Suprapubic skin (tissue), 4 donors: ENCODE measurements at regions not wholly inside any gene's neighbourhood (a gene's known extent, or its start where the extent isn't known, plus 50 kb on each side); places are given as distances from the start of the nearest gene placed in this dataset.
A peak's percentile ranks its signal among the peaks of the same experiment; 100 is the strongest.

Experiments
- DNase-seq, 2 donors: peaks; one replicate each; pipeline ENCODE4 v3.0.0-alpha.2; 2019; ENCODE audit warnings: low spot score in 2 of 2
- H3K27ac ChIP-seq: fragments of 200-600 bp; sonication (generic); one replicate; pipeline ENCODE4 v1.5.1; 2019
- H3K27me3 ChIP-seq: fragments of 200-600 bp; sonication (generic); one replicate; pipeline ENCODE4 v1.5.1; 2019
- H3K36me3 ChIP-seq: fragments of 200-600 bp; sonication (generic); one replicate; pipeline ENCODE4 v1.5.1; 2019
- H3K4me1 ChIP-seq: fragments of 200-600 bp; sonication (generic); one replicate; pipeline ENCODE4 v1.5.1; 2019
- H3K4me3 ChIP-seq: fragments of 200-600 bp; sonication (generic); one replicate; pipeline ENCODE4 v1.5.1; 2019; ENCODE audit warnings: mild to moderate bottlenecking
- H3K9me3 ChIP-seq: fragments of 200-600 bp; sonication (generic); one replicate; pipeline ENCODE4 v1.5.1; 2019
- EP300 ChIP-seq: sonication (generic); formaldehyde crosslinking; IDR thresholded peaks from one replicate; pipeline ENCODE4 v1.6.1; 2017; ENCODE audit warnings: antibody characterized with exemption
- POLR2A ChIP-seq, 2 donors: fragments of 450-650 bp; IDR thresholded peaks; one replicate each; pipeline ENCODE4 v1.6.1; 2017; ENCODE audit warnings: antibody characterized with exemption in 2 of 2, mild to moderate bottlenecking in 2 of 2, moderate library complexity in 2 of 2
- POLR2AphosphoS5 ChIP-seq, 3 donors: sonication (generic); formaldehyde crosslinking; IDR thresholded peaks; one replicate each; pipeline ENCODE4 v1.6.1; 2017; ENCODE audit warnings: antibody characterized with exemption in 3 of 3
- WGBS: methylation state at CpG from one replicate; pipeline ENCODE4 v1.1.5; 2018; 5-methylcytosine and 5-hydroxymethylcytosine counted together
- TF ChIP-seq, protein P1 (sequence below), 2 donors: fragments of 200-600 bp in 1 of 2; fragments of 450-650 bp in 1 of 2; sonication (generic) in 1 of 2; IDR thresholded peaks; one replicate each; pipeline ENCODE4 v1.5.1; 2016 to 2019; ENCODE audit warnings: antibody characterized with exemption in 2 of 2, mild to moderate bottlenecking in 1 of 2, moderate library complexity in 1 of 2

DNA sequence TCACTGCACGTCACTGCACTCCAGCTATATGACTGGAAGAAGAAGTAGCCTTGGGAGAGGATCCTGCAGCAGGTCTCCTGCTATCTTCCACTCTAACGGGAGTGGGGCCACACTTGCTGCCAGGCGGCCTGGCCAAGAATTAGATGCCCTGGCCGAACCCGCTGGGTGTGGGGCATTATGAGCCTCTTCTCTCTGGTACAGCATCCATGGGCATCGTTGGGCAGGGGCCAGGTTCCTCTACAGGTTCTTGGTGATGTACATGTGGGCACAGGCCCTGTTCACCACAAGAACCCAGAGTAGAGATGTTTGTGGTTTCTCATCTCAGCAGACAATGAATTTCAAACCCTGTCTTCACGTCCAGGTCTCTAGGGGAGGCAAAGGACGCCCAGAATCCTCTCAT is 370.5 kb downstream of the NPHP4 start:
- DNase-seq = peak in 1 of 2 donors; percentile 77
- H3K4me3 ChIP-seq = no peak overlapping the region
- H3K9me3 ChIP-seq = no peaks in the 10 kb centered on the region
- peaks cover 18% of the 10 kb centered on the region for H3K27me3 ChIP-seq
- 71% methylated on average over 8 of the region's 8 CpGs for WGBS
- no peak overlapping the region for H3K27ac ChIP-seq
- H3K4me1 ChIP-seq = peaks cover 7% of the 10 kb centered on the region
- TF ChIP-seq EP300 (no peak), POLR2AphosphoS5 (IDR thresholded peaks at IDR 0.05) (no peak), POLR2A (IDR thresholded peaks at IDR 0.05) (no peak)
- TF ChIP-seq, protein P1, sequence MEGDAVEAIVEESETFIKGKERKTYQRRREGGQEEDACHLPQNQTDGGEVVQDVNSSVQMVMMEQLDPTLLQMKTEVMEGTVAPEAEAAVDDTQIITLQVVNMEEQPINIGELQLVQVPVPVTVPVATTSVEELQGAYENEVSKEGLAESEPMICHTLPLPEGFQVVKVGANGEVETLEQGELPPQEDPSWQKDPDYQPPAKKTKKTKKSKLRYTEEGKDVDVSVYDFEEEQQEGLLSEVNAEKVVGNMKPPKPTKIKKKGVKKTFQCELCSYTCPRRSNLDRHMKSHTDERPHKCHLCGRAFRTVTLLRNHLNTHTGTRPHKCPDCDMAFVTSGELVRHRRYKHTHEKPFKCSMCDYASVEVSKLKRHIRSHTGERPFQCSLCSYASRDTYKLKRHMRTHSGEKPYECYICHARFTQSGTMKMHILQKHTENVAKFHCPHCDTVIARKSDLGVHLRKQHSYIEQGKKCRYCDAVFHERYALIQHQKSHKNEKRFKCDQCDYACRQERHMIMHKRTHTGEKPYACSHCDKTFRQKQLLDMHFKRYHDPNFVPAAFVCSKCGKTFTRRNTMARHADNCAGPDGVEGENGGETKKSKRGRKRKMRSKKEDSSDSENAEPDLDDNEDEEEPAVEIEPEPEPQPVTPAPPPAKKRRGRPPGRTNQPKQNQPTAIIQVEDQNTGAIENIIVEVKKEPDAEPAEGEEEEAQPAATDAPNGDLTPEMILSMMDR (IDR thresholded peaks at IDR 0.05) = no peak
- no peaks in the 10 kb centered on the region for H3K36me3 ChIP-seq

DNA sequence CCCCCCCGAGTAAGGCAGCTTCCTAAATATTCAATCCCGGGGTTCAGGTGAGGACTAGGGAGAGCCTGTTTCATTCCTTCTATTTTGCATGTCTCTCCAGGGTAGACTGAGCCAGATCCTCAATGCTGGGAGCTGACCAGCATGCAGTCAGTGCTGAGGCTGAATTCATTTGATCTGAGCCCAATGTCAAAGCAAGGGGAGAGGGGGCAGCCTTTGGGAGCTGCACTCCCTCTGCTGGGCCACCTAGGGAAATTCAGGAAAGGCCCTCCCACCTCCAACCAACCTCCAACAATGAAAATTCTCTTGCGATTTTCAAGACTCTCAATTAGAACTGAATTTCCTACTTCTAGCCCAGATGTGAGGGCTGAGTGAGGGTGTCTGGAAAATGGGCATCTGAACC is 371.2 kb downstream of the NPHP4 start:
- Histone ChIP-seq H3K27ac (no peak overlapping the region), H3K27me3 (peaks cover 24% of the 10 kb centered on the region), H3K36me3 (no peaks in the 10 kb centered on the region), H3K9me3 (no peaks in the 10 kb centered on the region), H3K4me3 (no peak overlapping the region), H3K4me1 (peaks cover 7% of the 10 kb centered on the region)
- TF ChIP-seq, protein P1 (IDR thresholded peaks at IDR 0.05) = peak in 1 of 2 donors; percentile 49
- TF ChIP-seq EP300 = no peak
- 11% methylated on average over 3 of the region's 3 CpGs for WGBS
- DNase-seq = peak in 1 of 2 donors; percentile 38

DNA sequence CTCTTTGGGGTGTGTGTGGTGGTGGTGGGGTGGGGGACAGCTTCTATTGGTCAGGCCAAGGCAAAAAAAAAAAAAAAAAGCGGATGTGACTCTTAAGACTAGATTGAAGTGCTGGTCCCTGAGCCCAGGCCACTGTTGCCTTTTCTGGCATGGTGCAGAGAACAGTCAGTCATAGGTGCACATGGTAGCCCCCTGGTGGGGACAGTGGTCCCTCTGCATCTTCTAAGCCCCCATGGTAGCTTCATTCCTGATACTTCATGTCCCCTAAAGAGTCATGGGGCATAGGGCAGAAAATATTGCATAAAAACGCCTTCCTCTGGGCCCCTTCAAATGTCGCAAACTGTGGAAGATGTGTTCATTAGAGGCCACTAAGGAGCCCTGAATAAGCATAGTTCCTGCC is 371.8 kb downstream of the NPHP4 start:
- Histone ChIP-seq H3K27me3 (peaks cover 29% of the 10 kb centered on the region), H3K4me1 (peaks cover 7% of the 10 kb centered on the region), H3K27ac (no peak overlapping the region), H3K4me3 (no peak overlapping the region), H3K36me3 (no peaks in the 10 kb centered on the region), H3K9me3 (no peaks in the 10 kb centered on the region)
- TF ChIP-seq POLR2AphosphoS5 (IDR thresholded peaks at IDR 0.05) = no peak
- no peak for TF ChIP-seq POLR2A (IDR thresholded peaks at IDR 0.05)
- TF ChIP-seq, protein P1 (IDR thresholded peaks at IDR 0.05) = no peak
- TF ChIP-seq EP300 = no peak
- 66% methylated on average over 3 of the region's 3 CpGs for WGBS
- no peak for DNase-seq

DNA sequence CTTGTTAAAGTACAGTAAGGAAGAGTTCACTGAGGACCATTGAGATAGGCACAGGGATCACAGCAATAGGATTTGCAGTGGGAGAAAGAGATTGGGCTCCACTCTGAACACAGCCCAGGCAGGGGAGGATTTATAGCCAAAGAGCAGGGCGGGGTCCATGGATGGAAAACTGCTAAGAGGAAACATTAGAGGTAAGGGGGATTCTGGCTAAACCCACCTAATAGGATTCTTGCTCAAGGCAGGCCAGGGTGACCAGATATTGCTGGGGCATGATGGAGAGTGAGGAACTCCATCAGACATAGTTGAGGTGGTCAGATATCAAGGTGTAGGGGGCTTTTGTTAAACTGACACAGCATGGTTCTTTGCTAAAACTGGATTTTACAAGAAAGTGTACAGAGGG is 372.8 kb downstream of the NPHP4 start:
- Histone ChIP-seq H3K36me3 (no peaks in the 10 kb centered on the region), H3K4me1 (peaks cover 7% of the 10 kb centered on the region), H3K27me3 (peaks cover 35% of the 10 kb centered on the region), H3K4me3 (no peak overlapping the region), H3K27ac (no peak overlapping the region), H3K9me3 (no peaks in the 10 kb centered on the region)
- 86% methylated on average over 1 of the region's 1 CpG for WGBS
- TF ChIP-seq POLR2AphosphoS5 (IDR thresholded peaks at IDR 0.05) (no peak), EP300 (no peak), POLR2A (IDR thresholded peaks at IDR 0.05) (no peak)
- TF ChIP-seq, protein P1 (IDR thresholded peaks at IDR 0.05) = no peak
- DNase-seq = no peak

DNA sequence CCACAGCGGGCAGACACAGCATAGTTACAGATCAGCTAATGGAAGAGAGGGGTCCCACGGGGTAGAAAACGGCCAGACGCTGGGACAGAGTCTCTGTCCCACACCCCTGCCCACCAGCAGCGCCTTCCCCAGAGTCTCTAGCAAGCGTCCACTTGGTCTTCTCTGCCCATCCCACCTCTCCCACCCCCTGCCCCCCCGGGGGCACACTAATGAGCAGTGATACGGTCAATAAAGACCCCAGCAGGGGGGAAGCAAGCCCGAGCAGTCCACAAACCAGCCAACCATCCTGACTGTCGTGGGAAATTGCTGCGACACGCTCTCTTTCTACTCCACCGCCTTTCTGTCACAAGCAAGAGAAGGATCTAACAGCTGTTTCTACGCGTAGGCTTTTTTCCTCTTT is 374.7 kb downstream of the NPHP4 start:
- Histone ChIP-seq H3K4me1 (peaks cover 2% of the 10 kb centered on the region), H3K4me3 (no peak overlapping the region), H3K9me3 (no peaks in the 10 kb centered on the region), H3K27ac (no peak overlapping the region), H3K27me3 (peaks cover 37% of the 10 kb centered on the region), H3K36me3 (no peaks in the 10 kb centered on the region)
- TF ChIP-seq POLR2AphosphoS5 (IDR thresholded peaks at IDR 0.05) (no peak), EP300 (no peak), POLR2A (IDR thresholded peaks at IDR 0.05) (no peak)
- TF ChIP-seq, protein P1 (IDR thresholded peaks at IDR 0.05) = no peak
- peak; percentile 46 to 47 for DNase-seq
- WGBS = 69% methylated on average over 15 of the region's 15 CpGs
